H9 (cell line): ENCODE measurements at regions not wholly inside any gene's neighbourhood (a gene's known extent, or its start where the extent isn't known, plus 50 kb on each side); places are given as distances from the start of the nearest gene placed in this dataset.

Source experiments
- DNase-seq: peaks from one replicate; pipeline ENCODE4 v3.0.0-alpha.2; 2017
- H2AFZ ChIP-seq: one replicate; pipeline ENCODE4 v1.6.1; 2013; ENCODE audit warnings: mild to moderate bottlenecking, low read length, control low read depth, moderate library complexity
- H2AK5ac ChIP-seq: 2 replicates; pipeline ENCODE4 v1.6.1; 2013; ENCODE audit warnings: low read length, control low read depth, mixed read lengths; ENCODE audit not compliant: insufficient read length
- H2BK120ac ChIP-seq: one replicate; pipeline ENCODE4 v1.6.1; 2013; ENCODE audit warnings: low read depth, mild to moderate bottlenecking, low read length, control low read depth, inconsistent platforms; ENCODE audit not compliant: poor library complexity, severe bottlenecking
- H2BK12ac ChIP-seq: 2 replicates; pipeline ENCODE4 v1.6.1; 2013; ENCODE audit warnings: low read length, control low read depth, mixed read lengths, low read depth; ENCODE audit not compliant: insufficient read length
- H2BK15ac ChIP-seq: 2 replicates; pipeline ENCODE4 v1.6.1; 2013; ENCODE audit warnings: low read depth, low read length, control low read depth
- H2BK20ac ChIP-seq: one replicate; pipeline ENCODE4 v1.6.1; 2013; ENCODE audit warnings: low read depth, mild to moderate bottlenecking, low read length, control low read depth, inconsistent platforms; ENCODE audit not compliant: poor library complexity, severe bottlenecking
- H2BK5ac ChIP-seq: 2 replicates; pipeline ENCODE4 v1.6.1; 2013; ENCODE audit warnings: low read length, control low read depth, mixed read lengths; ENCODE audit not compliant: insufficient read length
- H3K14ac ChIP-seq: 2 replicates; pipeline ENCODE4 v1.6.1; 2013; ENCODE audit warnings: low read length, control low read depth; ENCODE audit not compliant: insufficient read depth
- H3K18ac ChIP-seq: 2 replicates; pipeline ENCODE4 v1.6.1; 2013; ENCODE audit warnings: low read depth, mild to moderate bottlenecking, mixed read lengths, low read length, control low read depth; ENCODE audit not compliant: insufficient read length
- H3K23ac ChIP-seq: 2 replicates; pipeline ENCODE4 v1.6.1; 2013; ENCODE audit warnings: low read length, control low read depth, mixed read lengths, low read depth; ENCODE audit not compliant: insufficient read length
- H3K23me2 ChIP-seq: 2 replicates; pipeline ENCODE4 v1.6.1; 2013; ENCODE audit warnings: low read depth, mild to moderate bottlenecking, mixed read lengths, low read length, control low read depth; ENCODE audit not compliant: insufficient read length, poor library complexity, severe bottlenecking
- H3K27ac ChIP-seq: 2 replicates; pipeline ENCODE4 v1.5.1; 2013; ENCODE audit warnings: low read length, control low read depth, mixed read lengths, low read depth; ENCODE audit not compliant: insufficient read length
- H3K27me3 ChIP-seq: 2 replicates; pipeline ENCODE4 v1.6.1; 2013; ENCODE audit warnings: low read length, control low read depth, inconsistent platforms; ENCODE audit not compliant: insufficient read depth
- H3K4ac ChIP-seq: 2 replicates; pipeline ENCODE4 v1.6.1; 2013; ENCODE audit warnings: low read depth, mild to moderate bottlenecking, control low read depth, inconsistent platforms, low read length, moderate library complexity
- H3K4me1 ChIP-seq: 2 replicates; pipeline ENCODE4 v1.6.1; 2013; ENCODE audit warnings: low read length, control low read depth, inconsistent platforms; ENCODE audit not compliant: insufficient read depth
- H3K4me2 ChIP-seq: 2 replicates; pipeline ENCODE4 v1.6.1; 2013; ENCODE audit warnings: low read length, control low read depth, mixed read lengths; ENCODE audit not compliant: insufficient read length, insufficient read depth
- H3K56ac ChIP-seq: 2 replicates; pipeline ENCODE4 v1.6.1; 2013; ENCODE audit warnings: low read depth, mild to moderate bottlenecking, mixed read lengths, low read length, control low read depth; ENCODE audit not compliant: insufficient read length
- H3K79me1 ChIP-seq: 2 replicates; pipeline ENCODE4 v1.6.1; 2013; ENCODE audit warnings: low read depth, mild to moderate bottlenecking, moderate library complexity, low read length, control low read depth, inconsistent platforms; ENCODE audit not compliant: insufficient read depth, poor library complexity, severe bottlenecking
- H3K79me2 ChIP-seq: 2 replicates; pipeline ENCODE4 v1.6.1; 2013; ENCODE audit warnings: low read length, control low read depth, inconsistent platforms; ENCODE audit not compliant: insufficient read depth
- H3K9ac ChIP-seq: 2 replicates; pipeline ENCODE4 v1.6.1; 2013; ENCODE audit warnings: low read length, control low read depth, mixed read lengths; ENCODE audit not compliant: insufficient read length; ENCODE audit errors: extremely low read depth
- H3K9me3 ChIP-seq: one replicate; pipeline ENCODE4 v1.6.1; 2013; ENCODE audit warnings: low read depth, low read length, inconsistent platforms; ENCODE audit not compliant: control insufficient read depth
- H3T11ph ChIP-seq: one replicate; pipeline ENCODE4 v1.6.1; 2013; ENCODE audit warnings: mild to moderate bottlenecking, low read length, control low read depth, inconsistent platforms
- H4K20me1 ChIP-seq: one replicate; pipeline ENCODE4 v1.6.1; 2013; ENCODE audit not compliant: control insufficient read depth, insufficient read length, insufficient read depth
- H4K5ac ChIP-seq: 2 replicates; pipeline ENCODE4 v1.6.1; 2013; ENCODE audit warnings: low read depth, mild to moderate bottlenecking, mixed read lengths, low read length, control low read depth; ENCODE audit not compliant: insufficient read length
- H4K8ac ChIP-seq: replicated peaks from 2 replicates; pipeline ENCODE4 v1.6.1; 2013; ENCODE audit warnings: low read length, control low read depth, mixed read lengths, low read depth; ENCODE audit not compliant: insufficient read length
- H4K91ac ChIP-seq: 2 replicates; pipeline ENCODE4 v1.6.1; 2013; ENCODE audit warnings: low read depth, mild to moderate bottlenecking, moderate library complexity, mixed read lengths, low read length, control low read depth; ENCODE audit not compliant: insufficient read length
- H3K27ac Mint-ChIP-seq, 3 experiments: 2 replicates in 2 of 3; 3 replicates in 1 of 3; pipeline ENCODE4 v1.8.0; 2020 to 2021; ENCODE audit warnings: mixed read lengths in 3 of 3, mild to moderate bottlenecking in 1 of 3, moderate library complexity in 1 of 3
- H3K27me3 Mint-ChIP-seq: 2 replicates; pipeline ENCODE4 v1.8.0; 2021; ENCODE audit warnings: low read depth, mild to moderate bottlenecking, moderate library complexity, mixed read lengths
- H3K36me3 Mint-ChIP-seq, 3 experiments: 2 replicates in 2 of 3; 3 replicates in 1 of 3; pipeline ENCODE4 v1.8.0; 2020 to 2021; ENCODE audit warnings: low read depth in 3 of 3, mixed read lengths in 3 of 3; ENCODE audit not compliant: insufficient read depth in 1 of 3
- H3K4me1 Mint-ChIP-seq, 2 experiments: 2 replicates each; pipeline ENCODE4 v1.8.0; 2020; ENCODE audit warnings: mixed read lengths in 2 of 2
- H3K4me3 Mint-ChIP-seq, 2 experiments: 2 replicates in 1 of 2; 3 replicates in 1 of 2; pipeline ENCODE4 v1.8.0; 2020 to 2021; ENCODE audit warnings: mild to moderate bottlenecking in 2 of 2, mixed read lengths in 2 of 2, moderate library complexity in 1 of 2
- H3K9me3 Mint-ChIP-seq, 2 experiments: 2 replicates in 1 of 2; 3 replicates in 1 of 2; pipeline ENCODE4 v1.8.0; 2020; ENCODE audit warnings: mild to moderate bottlenecking in 2 of 2, mixed read lengths in 2 of 2, moderate library complexity in 1 of 2
- WGBS: extraction: QIAGEN DNeasy Blood & Tissue Kit; methylation state at CpG from one replicate; pipeline ENCODE4 v1.1.7; 2013; ENCODE audit warnings: missing lambda C conversion rate, low lambda C conversion rate, mixed read lengths; ENCODE audit not compliant: insufficient read length; ENCODE audit errors: extremely low coverage; 5-methylcytosine and 5-hydroxymethylcytosine counted together
- TF ChIP-seq, protein P1 (sequence below): fragments of 200-600 bp; sonication (generic); conservative IDR thresholded peaks from 3 replicates; pipeline ENCODE4 v1.8.0; 2021; ENCODE audit warnings: antibody characterized with exemption, mild to moderate bottlenecking

- no peak overlapping the region for H3K27ac Mint-ChIP-seq
- no peaks in the 10 kb centered on the region for H3K79me1 ChIP-seq
- H3K4me2 ChIP-seq = no peak overlapping the region
- no peaks in the 10 kb centered on the region for H3K36me3 Mint-ChIP-seq
- TF ChIP-seq, protein P1, sequence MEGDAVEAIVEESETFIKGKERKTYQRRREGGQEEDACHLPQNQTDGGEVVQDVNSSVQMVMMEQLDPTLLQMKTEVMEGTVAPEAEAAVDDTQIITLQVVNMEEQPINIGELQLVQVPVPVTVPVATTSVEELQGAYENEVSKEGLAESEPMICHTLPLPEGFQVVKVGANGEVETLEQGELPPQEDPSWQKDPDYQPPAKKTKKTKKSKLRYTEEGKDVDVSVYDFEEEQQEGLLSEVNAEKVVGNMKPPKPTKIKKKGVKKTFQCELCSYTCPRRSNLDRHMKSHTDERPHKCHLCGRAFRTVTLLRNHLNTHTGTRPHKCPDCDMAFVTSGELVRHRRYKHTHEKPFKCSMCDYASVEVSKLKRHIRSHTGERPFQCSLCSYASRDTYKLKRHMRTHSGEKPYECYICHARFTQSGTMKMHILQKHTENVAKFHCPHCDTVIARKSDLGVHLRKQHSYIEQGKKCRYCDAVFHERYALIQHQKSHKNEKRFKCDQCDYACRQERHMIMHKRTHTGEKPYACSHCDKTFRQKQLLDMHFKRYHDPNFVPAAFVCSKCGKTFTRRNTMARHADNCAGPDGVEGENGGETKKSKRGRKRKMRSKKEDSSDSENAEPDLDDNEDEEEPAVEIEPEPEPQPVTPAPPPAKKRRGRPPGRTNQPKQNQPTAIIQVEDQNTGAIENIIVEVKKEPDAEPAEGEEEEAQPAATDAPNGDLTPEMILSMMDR = no peak
- no peak overlapping the region for H2BK15ac ChIP-seq
- no peak overlapping the region for H2AK5ac ChIP-seq
- H3K9me3 Mint-ChIP-seq = no peaks in the 10 kb centered on the region
- no peak overlapping the region for H2BK12ac ChIP-seq
- no peak overlapping the region for H3K9ac ChIP-seq
- H2BK5ac ChIP-seq = no peak overlapping the region
- H4K5ac ChIP-seq = no peak overlapping the region
- no peak overlapping the region for H3K56ac ChIP-seq
- no peaks in the 10 kb centered on the region for H4K20me1 ChIP-seq
- H2AFZ ChIP-seq = no peak overlapping the region
- H3T11ph ChIP-seq = no peak overlapping the region
- H3K27me3 ChIP-seq = no peaks in the 10 kb centered on the region
- no peak overlapping the region for H3K18ac ChIP-seq
- no peaks in the 10 kb centered on the region for H3K4me1 Mint-ChIP-seq
- DNase-seq = no peak
- H3K23me2 ChIP-seq = no peaks in the 10 kb centered on the region
- no peak overlapping the region for H3K4me3 Mint-ChIP-seq
- H3K23ac ChIP-seq = no peak overlapping the region
- no peak overlapping the region for H2BK20ac ChIP-seq
- no peaks in the 10 kb centered on the region for H3K79me2 ChIP-seq
- H3K14ac ChIP-seq = no peak overlapping the region
- no peaks in the 10 kb centered on the region for H3K4me1 ChIP-seq
- no peaks in the 10 kb centered on the region; the same call in 1 of the 2 replicates for H3K27me3 Mint-ChIP-seq
- H3K9me3 ChIP-seq = no peaks in the 10 kb centered on the region
- H4K8ac ChIP-seq = no peak overlapping the region
- no peak overlapping the region for H3K4ac ChIP-seq
- WGBS = no CpG with 5 or more reads among the region's 2 CpGs
- no peak overlapping the region for H2BK120ac ChIP-seq
- H3K27ac ChIP-seq = no peak overlapping the region
- no peak overlapping the region for H4K91ac ChIP-seq
Observed at GRCh38 chr5:126274076-126274762, 149.0 kb upstream of the GRAMD2B start.
